ENCODE measurements at regions not wholly inside any gene's neighbourhood (a gene's known extent, or its start where the extent isn't known, plus 50 kb on each side); places are given as distances from the start of the nearest gene placed in this dataset.

DNA sequence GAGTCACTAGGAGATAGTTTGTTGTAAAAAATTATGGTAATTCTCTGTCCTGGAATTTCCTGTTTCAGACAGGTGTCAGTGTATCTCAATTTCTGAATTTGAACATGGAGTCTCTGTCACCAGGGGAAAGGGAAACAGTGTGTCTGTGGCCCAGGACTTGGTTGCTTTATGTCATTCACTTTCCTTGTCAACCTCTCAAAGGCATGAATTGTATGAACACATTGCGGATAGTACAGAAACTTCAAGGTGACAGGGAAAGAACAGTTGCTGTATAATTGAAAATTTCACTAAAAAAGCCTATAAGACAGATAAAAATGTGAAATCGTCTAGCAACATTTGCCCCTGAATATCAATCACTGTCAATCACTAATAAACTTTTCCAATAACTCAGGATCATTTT is 175.0 kb upstream of the DPH6 start:
- TF ChIP-seq, protein P1, sequence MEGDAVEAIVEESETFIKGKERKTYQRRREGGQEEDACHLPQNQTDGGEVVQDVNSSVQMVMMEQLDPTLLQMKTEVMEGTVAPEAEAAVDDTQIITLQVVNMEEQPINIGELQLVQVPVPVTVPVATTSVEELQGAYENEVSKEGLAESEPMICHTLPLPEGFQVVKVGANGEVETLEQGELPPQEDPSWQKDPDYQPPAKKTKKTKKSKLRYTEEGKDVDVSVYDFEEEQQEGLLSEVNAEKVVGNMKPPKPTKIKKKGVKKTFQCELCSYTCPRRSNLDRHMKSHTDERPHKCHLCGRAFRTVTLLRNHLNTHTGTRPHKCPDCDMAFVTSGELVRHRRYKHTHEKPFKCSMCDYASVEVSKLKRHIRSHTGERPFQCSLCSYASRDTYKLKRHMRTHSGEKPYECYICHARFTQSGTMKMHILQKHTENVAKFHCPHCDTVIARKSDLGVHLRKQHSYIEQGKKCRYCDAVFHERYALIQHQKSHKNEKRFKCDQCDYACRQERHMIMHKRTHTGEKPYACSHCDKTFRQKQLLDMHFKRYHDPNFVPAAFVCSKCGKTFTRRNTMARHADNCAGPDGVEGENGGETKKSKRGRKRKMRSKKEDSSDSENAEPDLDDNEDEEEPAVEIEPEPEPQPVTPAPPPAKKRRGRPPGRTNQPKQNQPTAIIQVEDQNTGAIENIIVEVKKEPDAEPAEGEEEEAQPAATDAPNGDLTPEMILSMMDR (IDR thresholded peaks at IDR 0.05) = no peak
- ATAC-seq (no peak), DNase-seq (no peak)
- H3K27ac ChIP-seq (ENCODE audit: low read length) = no peak overlapping the region
- WGBS (ENCODE audit: insufficient coverage) = 67% methylated on average over 1 of the region's 2 CpGs
- no peak overlapping the region for H3K4me3 ChIP-seq (ENCODE audit: low read length)
- H3K9me3 ChIP-seq (ENCODE audit: control insufficient read depth, insufficient read depth, low read length) = no peaks in the 10 kb centered on the region
- no peak overlapping the region for H3K27ac Mint-ChIP-seq
- no peaks in the 10 kb centered on the region for H3K27me3 Mint-ChIP-seq (ENCODE audit: low read depth in 2 of 2)
- no peaks in the 10 kb centered on the region for H3K4me1 ChIP-seq (ENCODE audit: control insufficient read depth, insufficient read depth, low read length)
- intact Hi-C loops (cut with micrococcal nuclease) = no loop called here
- no peaks in the 10 kb centered on the region for H3K4me1 Mint-ChIP-seq
- H3K36me3 Mint-ChIP-seq = no peaks in the 10 kb centered on the region
- peaks cover 6 to 8% of the 10 kb centered on the region in 2 donors for H3K9me3 Mint-ChIP-seq
- H3K36me3 ChIP-seq (ENCODE audit: control insufficient read depth, insufficient read depth, low read length) = no peaks in the 10 kb centered on the region
- no peaks in the 10 kb centered on the region for H3K27me3 ChIP-seq (ENCODE audit: control insufficient read depth, insufficient read depth, low read length)
- no peak overlapping the region for H3K4me3 Mint-ChIP-seq

DNA sequence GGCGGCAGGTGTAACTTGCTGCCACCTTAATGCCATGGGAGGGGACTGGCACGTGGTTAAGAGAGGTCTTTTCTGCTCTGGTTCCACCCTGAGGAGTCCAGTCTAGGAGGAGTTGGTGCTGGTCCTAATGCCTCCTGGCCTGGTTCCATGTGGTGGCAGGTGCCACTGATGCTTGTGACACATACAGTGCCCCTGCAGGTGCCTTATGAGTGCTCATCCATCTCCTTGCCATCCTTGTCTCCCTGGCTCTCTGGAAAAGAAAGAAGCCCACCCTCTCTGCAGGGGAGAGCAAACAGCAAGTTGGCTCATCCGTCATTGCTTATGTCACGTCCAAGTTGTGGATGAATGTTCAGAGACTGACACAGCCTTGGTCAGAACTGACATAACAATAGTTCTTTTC is 175.8 kb upstream of the DPH6 start:
- no peaks in the 10 kb centered on the region for H3K4me1 ChIP-seq (ENCODE audit: control insufficient read depth, insufficient read depth, low read length)
- H3K4me1 Mint-ChIP-seq = no peaks in the 10 kb centered on the region
- H3K27ac Mint-ChIP-seq = no peak overlapping the region
- DNase-seq (no peak), ATAC-seq (no peak)
- H3K4me3 Mint-ChIP-seq = no peak overlapping the region
- intact Hi-C loops (cut with micrococcal nuclease) = no loop called here
- H3K36me3 ChIP-seq (ENCODE audit: control insufficient read depth, insufficient read depth, low read length) = no peaks in the 10 kb centered on the region
- no peaks in the 10 kb centered on the region for H3K27me3 Mint-ChIP-seq (ENCODE audit: low read depth in 2 of 2)
- 81% methylated on average over 4 of the region's 4 CpGs for WGBS (ENCODE audit: insufficient coverage)
- TF ChIP-seq, protein P1 (IDR thresholded peaks at IDR 0.05) = no peak
- H3K27me3 ChIP-seq (ENCODE audit: control insufficient read depth, insufficient read depth, low read length) = no peaks in the 10 kb centered on the region
- peaks cover 6 to 7% of the 10 kb centered on the region in 2 donors for H3K9me3 Mint-ChIP-seq
- no peaks in the 10 kb centered on the region for H3K36me3 Mint-ChIP-seq
- H3K9me3 ChIP-seq (ENCODE audit: control insufficient read depth, insufficient read depth, low read length) = no peaks in the 10 kb centered on the region
- no peak overlapping the region for H3K27ac ChIP-seq (ENCODE audit: low read length)
- H3K4me3 ChIP-seq (ENCODE audit: low read length) = no peak overlapping the region

GRCh38 chr15:35722501-35722900 is 176.5 kb upstream of the DPH6 start:
- Mint-ChIP-seq H3K27me3 (ENCODE audit: low read depth in 2 of 2) (no peaks in the 10 kb centered on the region), H3K9me3 (peaks cover 6 to 9% of the 10 kb centered on the region in 2 donors), H3K27ac (no peak overlapping the region), H3K36me3 (no peaks in the 10 kb centered on the region), H3K4me1 (no peaks in the 10 kb centered on the region), H3K4me3 (no peak overlapping the region)
- H3K4me3 ChIP-seq (ENCODE audit: low read length) = no peak overlapping the region
- H3K27me3 ChIP-seq (ENCODE audit: control insufficient read depth, insufficient read depth, low read length) = no peaks in the 10 kb centered on the region
- H3K9me3 ChIP-seq (ENCODE audit: control insufficient read depth, insufficient read depth, low read length) = no peaks in the 10 kb centered on the region
- no peaks in the 10 kb centered on the region for H3K4me1 ChIP-seq (ENCODE audit: control insufficient read depth, insufficient read depth, low read length)
- TF ChIP-seq, protein P1 (IDR thresholded peaks at IDR 0.05) = no peak
- intact Hi-C loops (cut with micrococcal nuclease) = no loop called here
- H3K27ac ChIP-seq (ENCODE audit: low read length) = no peak overlapping the region
- no peaks in the 10 kb centered on the region for H3K36me3 ChIP-seq (ENCODE audit: control insufficient read depth, insufficient read depth, low read length)
- 96% methylated on average over 3 of the region's 3 CpGs for WGBS (ENCODE audit: insufficient coverage)
- DNase-seq (no peak), ATAC-seq (no peak)

DNA sequence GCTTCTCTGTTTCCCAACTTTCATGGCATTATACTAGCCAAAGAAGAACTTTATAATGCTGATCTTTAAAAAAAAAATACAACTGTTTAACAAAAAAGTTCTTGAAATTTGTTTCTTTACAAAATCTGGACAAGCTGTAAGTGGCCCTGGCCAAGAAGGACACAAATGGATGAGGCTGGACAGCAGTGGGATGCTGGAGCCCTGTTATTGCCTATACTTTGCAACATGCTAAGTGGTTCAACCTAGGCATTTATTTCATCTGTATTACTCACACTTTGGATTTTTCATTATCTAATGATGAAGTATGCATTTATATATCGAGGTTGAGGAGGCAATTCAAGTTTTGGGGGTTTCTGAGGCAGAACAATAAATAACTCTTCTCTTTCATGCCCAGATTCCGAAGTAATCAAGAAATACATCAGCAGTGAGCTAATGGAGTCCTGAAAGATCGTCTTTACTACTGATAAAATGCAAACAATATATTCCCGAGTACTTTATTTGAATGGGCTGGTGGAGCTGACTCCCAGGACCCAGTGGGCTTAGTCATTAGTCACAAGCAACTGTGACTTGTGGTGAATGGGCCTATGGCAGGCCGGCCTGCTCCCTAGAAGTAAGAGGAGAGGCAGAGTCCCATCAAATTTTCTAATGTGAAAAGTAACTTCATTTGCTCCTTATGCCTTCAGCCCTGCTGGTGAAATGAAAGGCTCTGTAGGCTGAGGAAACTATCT is 177.3 kb upstream of the DPH6 start:
- H3K4me1 ChIP-seq (ENCODE audit: control insufficient read depth, insufficient read depth, low read length) = no peaks in the 10 kb centered on the region
- Mint-ChIP-seq H3K4me1 (no peaks in the 10 kb centered on the region), H3K9me3 (peaks cover 3 to 6% of the 10 kb centered on the region in 2 donors), H3K4me3 (no peak overlapping the region), H3K27me3 (ENCODE audit: low read depth in 2 of 2) (no peaks in the 10 kb centered on the region), H3K27ac (no peak overlapping the region), H3K36me3 (no peaks in the 10 kb centered on the region)
- H3K4me3 ChIP-seq (ENCODE audit: low read length) = no peak overlapping the region
- H3K9me3 ChIP-seq (ENCODE audit: control insufficient read depth, insufficient read depth, low read length) = no peaks in the 10 kb centered on the region
- no peaks in the 10 kb centered on the region for H3K36me3 ChIP-seq (ENCODE audit: control insufficient read depth, insufficient read depth, low read length)
- H3K27me3 ChIP-seq (ENCODE audit: control insufficient read depth, insufficient read depth, low read length) = no peaks in the 10 kb centered on the region
- WGBS (ENCODE audit: insufficient coverage) = 63% methylated on average over 4 of the region's 5 CpGs
- ATAC-seq (no peak), DNase-seq (no peak)
- TF ChIP-seq, protein P1 (IDR thresholded peaks at IDR 0.05) = no peak
- intact Hi-C loops (cut with micrococcal nuclease) = no loop called here
- H3K27ac ChIP-seq (ENCODE audit: low read length) = no peak overlapping the region

Measured in natural killer cell (primary cell).